H9 (cell line): ENCODE measurements at regions not wholly inside any gene's neighbourhood (a gene's known extent, or its start where the extent isn't known, plus 50 kb on each side); places are given as distances from the start of the nearest gene placed in this dataset.

ENCODE experiments used
- DNase-seq: peaks from one replicate; pipeline ENCODE4 v3.0.0-alpha.2; 2017
- H2AFZ ChIP-seq: one replicate; pipeline ENCODE4 v1.6.1; 2013; ENCODE audit warnings: mild to moderate bottlenecking, low read length, control low read depth, moderate library complexity
- H2AK5ac ChIP-seq: 2 replicates; pipeline ENCODE4 v1.6.1; 2013; ENCODE audit warnings: low read length, control low read depth, mixed read lengths; ENCODE audit not compliant: insufficient read length
- H2BK120ac ChIP-seq: one replicate; pipeline ENCODE4 v1.6.1; 2013; ENCODE audit warnings: low read depth, mild to moderate bottlenecking, low read length, control low read depth, inconsistent platforms; ENCODE audit not compliant: poor library complexity, severe bottlenecking
- H2BK12ac ChIP-seq: 2 replicates; pipeline ENCODE4 v1.6.1; 2013; ENCODE audit warnings: low read length, control low read depth, mixed read lengths, low read depth; ENCODE audit not compliant: insufficient read length
- H2BK15ac ChIP-seq: 2 replicates; pipeline ENCODE4 v1.6.1; 2013; ENCODE audit warnings: low read depth, low read length, control low read depth
- H2BK20ac ChIP-seq: one replicate; pipeline ENCODE4 v1.6.1; 2013; ENCODE audit warnings: low read depth, mild to moderate bottlenecking, low read length, control low read depth, inconsistent platforms; ENCODE audit not compliant: poor library complexity, severe bottlenecking
- H2BK5ac ChIP-seq: 2 replicates; pipeline ENCODE4 v1.6.1; 2013; ENCODE audit warnings: low read length, control low read depth, mixed read lengths; ENCODE audit not compliant: insufficient read length
- H3K14ac ChIP-seq: 2 replicates; pipeline ENCODE4 v1.6.1; 2013; ENCODE audit warnings: low read length, control low read depth; ENCODE audit not compliant: insufficient read depth
- H3K18ac ChIP-seq: 2 replicates; pipeline ENCODE4 v1.6.1; 2013; ENCODE audit warnings: low read depth, mild to moderate bottlenecking, mixed read lengths, low read length, control low read depth; ENCODE audit not compliant: insufficient read length
- H3K23ac ChIP-seq: 2 replicates; pipeline ENCODE4 v1.6.1; 2013; ENCODE audit warnings: low read length, control low read depth, mixed read lengths, low read depth; ENCODE audit not compliant: insufficient read length
- H3K23me2 ChIP-seq: 2 replicates; pipeline ENCODE4 v1.6.1; 2013; ENCODE audit warnings: low read depth, mild to moderate bottlenecking, mixed read lengths, low read length, control low read depth; ENCODE audit not compliant: insufficient read length, poor library complexity, severe bottlenecking
- H3K27ac ChIP-seq: 2 replicates; pipeline ENCODE4 v1.5.1; 2013; ENCODE audit warnings: low read length, control low read depth, mixed read lengths, low read depth; ENCODE audit not compliant: insufficient read length
- H3K27me3 ChIP-seq: 2 replicates; pipeline ENCODE4 v1.6.1; 2013; ENCODE audit warnings: low read length, control low read depth, inconsistent platforms; ENCODE audit not compliant: insufficient read depth
- H3K4ac ChIP-seq: 2 replicates; pipeline ENCODE4 v1.6.1; 2013; ENCODE audit warnings: low read depth, mild to moderate bottlenecking, control low read depth, inconsistent platforms, low read length, moderate library complexity
- H3K4me1 ChIP-seq: 2 replicates; pipeline ENCODE4 v1.6.1; 2013; ENCODE audit warnings: low read length, control low read depth, inconsistent platforms; ENCODE audit not compliant: insufficient read depth
- H3K4me2 ChIP-seq: 2 replicates; pipeline ENCODE4 v1.6.1; 2013; ENCODE audit warnings: low read length, control low read depth, mixed read lengths; ENCODE audit not compliant: insufficient read length, insufficient read depth
- H3K56ac ChIP-seq: 2 replicates; pipeline ENCODE4 v1.6.1; 2013; ENCODE audit warnings: low read depth, mild to moderate bottlenecking, mixed read lengths, low read length, control low read depth; ENCODE audit not compliant: insufficient read length
- H3K79me1 ChIP-seq: 2 replicates; pipeline ENCODE4 v1.6.1; 2013; ENCODE audit warnings: low read depth, mild to moderate bottlenecking, moderate library complexity, low read length, control low read depth, inconsistent platforms; ENCODE audit not compliant: insufficient read depth, poor library complexity, severe bottlenecking
- H3K79me2 ChIP-seq: 2 replicates; pipeline ENCODE4 v1.6.1; 2013; ENCODE audit warnings: low read length, control low read depth, inconsistent platforms; ENCODE audit not compliant: insufficient read depth
- H3K9ac ChIP-seq: 2 replicates; pipeline ENCODE4 v1.6.1; 2013; ENCODE audit warnings: low read length, control low read depth, mixed read lengths; ENCODE audit not compliant: insufficient read length; ENCODE audit errors: extremely low read depth
- H3K9me3 ChIP-seq: one replicate; pipeline ENCODE4 v1.6.1; 2013; ENCODE audit warnings: low read depth, low read length, inconsistent platforms; ENCODE audit not compliant: control insufficient read depth
- H3T11ph ChIP-seq: one replicate; pipeline ENCODE4 v1.6.1; 2013; ENCODE audit warnings: mild to moderate bottlenecking, low read length, control low read depth, inconsistent platforms
- H4K20me1 ChIP-seq: one replicate; pipeline ENCODE4 v1.6.1; 2013; ENCODE audit not compliant: control insufficient read depth, insufficient read length, insufficient read depth
- H4K5ac ChIP-seq: 2 replicates; pipeline ENCODE4 v1.6.1; 2013; ENCODE audit warnings: low read depth, mild to moderate bottlenecking, mixed read lengths, low read length, control low read depth; ENCODE audit not compliant: insufficient read length
- H4K8ac ChIP-seq: replicated peaks from 2 replicates; pipeline ENCODE4 v1.6.1; 2013; ENCODE audit warnings: low read length, control low read depth, mixed read lengths, low read depth; ENCODE audit not compliant: insufficient read length
- H4K91ac ChIP-seq: 2 replicates; pipeline ENCODE4 v1.6.1; 2013; ENCODE audit warnings: low read depth, mild to moderate bottlenecking, moderate library complexity, mixed read lengths, low read length, control low read depth; ENCODE audit not compliant: insufficient read length
- H3K27ac Mint-ChIP-seq, 3 experiments: 2 replicates in 2 of 3; 3 replicates in 1 of 3; pipeline ENCODE4 v1.8.0; 2020 to 2021; ENCODE audit warnings: mixed read lengths in 3 of 3, mild to moderate bottlenecking in 1 of 3, moderate library complexity in 1 of 3
- H3K27me3 Mint-ChIP-seq: 2 replicates; pipeline ENCODE4 v1.8.0; 2021; ENCODE audit warnings: low read depth, mild to moderate bottlenecking, moderate library complexity, mixed read lengths
- H3K36me3 Mint-ChIP-seq, 3 experiments: 2 replicates in 2 of 3; 3 replicates in 1 of 3; pipeline ENCODE4 v1.8.0; 2020 to 2021; ENCODE audit warnings: low read depth in 3 of 3, mixed read lengths in 3 of 3; ENCODE audit not compliant: insufficient read depth in 1 of 3
- H3K4me1 Mint-ChIP-seq, 2 experiments: 2 replicates each; pipeline ENCODE4 v1.8.0; 2020; ENCODE audit warnings: mixed read lengths in 2 of 2
- H3K4me3 Mint-ChIP-seq, 2 experiments: 2 replicates in 1 of 2; 3 replicates in 1 of 2; pipeline ENCODE4 v1.8.0; 2020 to 2021; ENCODE audit warnings: mild to moderate bottlenecking in 2 of 2, mixed read lengths in 2 of 2, moderate library complexity in 1 of 2
- H3K9me3 Mint-ChIP-seq, 2 experiments: 2 replicates in 1 of 2; 3 replicates in 1 of 2; pipeline ENCODE4 v1.8.0; 2020; ENCODE audit warnings: mild to moderate bottlenecking in 2 of 2, mixed read lengths in 2 of 2, moderate library complexity in 1 of 2
- WGBS: extraction: QIAGEN DNeasy Blood & Tissue Kit; methylation state at CpG from one replicate; pipeline ENCODE4 v1.1.7; 2013; ENCODE audit warnings: missing lambda C conversion rate, low lambda C conversion rate, mixed read lengths; ENCODE audit not compliant: insufficient read length; ENCODE audit errors: extremely low coverage; 5-methylcytosine and 5-hydroxymethylcytosine counted together
- TF ChIP-seq, protein P1 (sequence below): fragments of 200-600 bp; sonication (generic); conservative IDR thresholded peaks from 3 replicates; pipeline ENCODE4 v1.8.0; 2021; ENCODE audit warnings: antibody characterized with exemption, mild to moderate bottlenecking

DNA sequence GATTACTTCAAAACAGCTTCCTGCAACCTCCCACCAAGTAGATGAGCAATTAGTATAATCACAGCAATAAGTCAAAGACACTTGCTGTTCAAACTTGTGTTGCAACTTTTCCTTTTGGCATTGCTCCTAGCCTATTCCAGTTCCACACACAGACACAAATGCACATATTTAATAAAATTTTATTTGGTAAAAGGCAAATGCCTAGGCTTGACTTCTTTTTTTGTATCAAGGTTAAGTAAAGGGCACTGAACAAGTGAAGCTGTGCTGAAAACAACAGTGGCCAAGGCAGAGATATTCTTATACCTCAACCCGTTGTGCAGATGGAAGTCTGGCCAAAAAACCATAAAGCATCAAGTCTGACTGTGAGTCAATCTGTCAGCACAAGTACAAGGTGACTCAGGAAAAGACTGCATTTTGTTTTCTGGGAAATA lies 708.4 kb upstream of the CITED2 start:
- Histone ChIP-seq H3K9me3 (no peaks in the 10 kb centered on the region), H3K23me2 (no peaks in the 10 kb centered on the region), H2BK20ac (no peak overlapping the region), H4K5ac (no peak overlapping the region), H3K4ac (no peak overlapping the region), H2AK5ac (no peak overlapping the region), H3K56ac (no peak overlapping the region), H2BK12ac (no peak overlapping the region), H3K4me1 (no peaks in the 10 kb centered on the region; the same call in 1 of the 2 replicates), H4K8ac (no peak overlapping the region), H3T11ph (no peak overlapping the region), H3K27me3 (no peaks in the 10 kb centered on the region), H3K27ac (no peak overlapping the region), H2AFZ (no peak overlapping the region), H2BK15ac (no peak overlapping the region), H3K9ac (no peak overlapping the region), H4K20me1 (no peaks in the 10 kb centered on the region), H3K4me2 (no peak overlapping the region), H3K79me1 (no peaks in the 10 kb centered on the region), H3K23ac (no peak overlapping the region), H2BK5ac (no peak overlapping the region), H3K14ac (no peak overlapping the region), H3K79me2 (no peaks in the 10 kb centered on the region), H3K18ac (no peak overlapping the region), H2BK120ac (no peak overlapping the region), H4K91ac (no peak overlapping the region)
- DNase-seq = no peak
- TF ChIP-seq, protein P1, sequence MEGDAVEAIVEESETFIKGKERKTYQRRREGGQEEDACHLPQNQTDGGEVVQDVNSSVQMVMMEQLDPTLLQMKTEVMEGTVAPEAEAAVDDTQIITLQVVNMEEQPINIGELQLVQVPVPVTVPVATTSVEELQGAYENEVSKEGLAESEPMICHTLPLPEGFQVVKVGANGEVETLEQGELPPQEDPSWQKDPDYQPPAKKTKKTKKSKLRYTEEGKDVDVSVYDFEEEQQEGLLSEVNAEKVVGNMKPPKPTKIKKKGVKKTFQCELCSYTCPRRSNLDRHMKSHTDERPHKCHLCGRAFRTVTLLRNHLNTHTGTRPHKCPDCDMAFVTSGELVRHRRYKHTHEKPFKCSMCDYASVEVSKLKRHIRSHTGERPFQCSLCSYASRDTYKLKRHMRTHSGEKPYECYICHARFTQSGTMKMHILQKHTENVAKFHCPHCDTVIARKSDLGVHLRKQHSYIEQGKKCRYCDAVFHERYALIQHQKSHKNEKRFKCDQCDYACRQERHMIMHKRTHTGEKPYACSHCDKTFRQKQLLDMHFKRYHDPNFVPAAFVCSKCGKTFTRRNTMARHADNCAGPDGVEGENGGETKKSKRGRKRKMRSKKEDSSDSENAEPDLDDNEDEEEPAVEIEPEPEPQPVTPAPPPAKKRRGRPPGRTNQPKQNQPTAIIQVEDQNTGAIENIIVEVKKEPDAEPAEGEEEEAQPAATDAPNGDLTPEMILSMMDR = no peak
- no peaks in the 10 kb centered on the region for H3K27me3 Mint-ChIP-seq
- no CpG with 5 or more reads among the region's 1 CpG for WGBS
- H3K4me1 Mint-ChIP-seq = 0 out of 4 replicates have a peak, but pooled peaks cover 0 to 3% of the 10 kb centered on the region in 2 experiments
- no peaks in the 10 kb centered on the region for H3K9me3 Mint-ChIP-seq
- no peaks in the 10 kb centered on the region for H3K36me3 Mint-ChIP-seq
- H3K27ac Mint-ChIP-seq = no peak overlapping the region
- no peak overlapping the region for H3K4me3 Mint-ChIP-seq
